ENCODE measurements at regions not wholly inside any gene's neighbourhood (a gene's known extent, or its start where the extent isn't known, plus 50 kb on each side); places are given as distances from the start of the nearest gene placed in this dataset.

DNA sequence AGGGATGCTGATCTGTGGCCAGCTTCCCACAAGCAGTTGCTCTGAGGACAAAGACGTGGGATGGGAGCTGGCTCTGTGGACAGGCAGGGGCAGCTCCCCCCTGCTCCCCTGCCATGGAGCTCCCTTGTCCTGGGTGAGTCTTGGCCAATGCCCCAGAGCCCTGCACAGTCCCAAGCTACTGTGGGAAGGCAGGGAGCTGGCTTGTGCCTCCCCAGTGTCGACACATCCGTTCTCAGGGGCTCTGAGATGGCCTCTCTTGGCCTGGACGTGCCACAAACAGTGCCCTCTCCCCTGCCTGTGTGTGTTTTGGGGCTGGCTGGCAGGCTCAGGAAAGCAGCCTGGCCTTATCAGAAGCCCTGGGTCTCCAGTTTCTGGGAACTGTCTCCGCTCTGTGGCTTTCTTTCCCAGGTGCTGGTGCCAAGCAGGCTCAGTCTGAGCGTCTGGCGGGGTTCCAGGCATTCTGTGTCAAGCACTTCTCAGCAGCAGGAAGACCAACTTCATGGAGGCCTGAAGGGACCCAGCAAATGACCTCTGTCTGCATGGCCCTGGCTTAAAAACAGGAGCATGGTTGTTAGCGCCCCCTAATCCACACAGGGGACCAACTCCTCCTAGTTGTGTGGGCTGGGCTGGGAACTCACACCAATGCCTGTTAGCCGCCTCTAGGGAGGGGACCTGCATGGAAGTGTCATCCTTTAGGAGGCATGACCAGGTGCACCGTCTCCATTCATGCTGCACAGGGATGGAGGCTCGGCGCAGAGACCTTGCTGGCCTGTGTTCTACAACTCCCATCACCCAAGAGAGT lies 375.2 kb downstream of the RPS24 start:
- Mint-ChIP-seq H3K36me3 (no peaks in the 10 kb centered on the region), H3K4me3 (no peak overlapping the region), H3K4me1 (peaks cover 7% of the 10 kb centered on the region), H3K27ac (no peak overlapping the region), H3K9me3 (no peaks in the 10 kb centered on the region), H3K27me3 (peaks cover 16% of the 10 kb centered on the region)
- no peak for DNase-seq
- POLR2A ChIA-PET: no interaction called here
- ATAC-seq (ENCODE audit: low read depth): no peak

DNA sequence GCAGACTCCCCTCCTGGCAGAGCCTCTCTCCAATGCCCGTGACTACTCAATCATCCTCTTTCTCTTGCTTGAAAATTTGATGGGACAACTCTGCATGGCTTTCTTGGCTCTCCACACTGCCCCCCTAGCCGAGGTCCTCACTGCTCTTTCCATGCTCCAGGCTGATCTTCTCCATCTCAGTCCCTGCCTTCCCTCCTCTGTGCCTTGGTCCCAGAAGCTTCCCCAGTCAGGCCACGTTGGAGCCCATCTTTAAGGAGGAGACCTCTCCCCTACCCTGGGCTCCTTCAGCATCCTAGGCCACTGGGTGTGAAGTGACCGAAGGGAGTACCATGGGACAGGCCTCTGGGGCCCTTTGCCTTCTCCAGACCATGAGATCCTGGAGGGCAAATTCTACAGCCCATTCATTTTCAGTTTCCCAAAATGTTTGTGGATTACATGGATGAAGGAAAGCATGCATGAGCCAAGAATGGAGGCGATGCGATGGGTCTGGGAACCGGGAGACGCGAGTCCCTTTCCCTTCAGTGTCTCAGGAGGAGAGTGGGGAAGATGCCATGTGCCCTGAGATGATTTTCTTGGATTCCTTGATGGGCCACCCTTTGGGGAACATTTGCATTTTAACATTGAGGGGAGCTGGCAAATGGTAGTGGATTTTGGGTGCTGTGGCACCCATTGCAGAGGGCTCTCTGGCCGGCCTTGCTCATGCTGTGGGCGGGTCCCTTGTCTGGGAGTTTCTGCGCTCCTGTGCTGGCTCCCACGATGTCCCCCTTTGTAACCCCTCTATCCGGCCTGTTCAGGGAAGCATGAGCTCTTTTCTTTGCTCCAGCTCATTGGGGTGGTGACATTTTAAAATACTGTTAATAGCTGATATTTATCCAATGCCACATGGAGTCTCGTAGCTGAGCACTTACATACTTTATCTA lies 376.6 kb downstream of the RPS24 start:
- H3K27me3 Mint-ChIP-seq: peaks cover 15% of the 10 kb centered on the region
- H3K9me3 Mint-ChIP-seq: no peaks in the 10 kb centered on the region
- no peak overlapping the region for H3K4me3 Mint-ChIP-seq
- DNase-seq (no peak), ATAC-seq (ENCODE audit: low read depth) (no peak)
- H3K4me1 Mint-ChIP-seq: peaks cover 7% of the 10 kb centered on the region
- H3K27ac Mint-ChIP-seq: no peak overlapping the region
- POLR2A ChIA-PET: no interaction called here
- no peaks in the 10 kb centered on the region for H3K36me3 Mint-ChIP-seq

DNA sequence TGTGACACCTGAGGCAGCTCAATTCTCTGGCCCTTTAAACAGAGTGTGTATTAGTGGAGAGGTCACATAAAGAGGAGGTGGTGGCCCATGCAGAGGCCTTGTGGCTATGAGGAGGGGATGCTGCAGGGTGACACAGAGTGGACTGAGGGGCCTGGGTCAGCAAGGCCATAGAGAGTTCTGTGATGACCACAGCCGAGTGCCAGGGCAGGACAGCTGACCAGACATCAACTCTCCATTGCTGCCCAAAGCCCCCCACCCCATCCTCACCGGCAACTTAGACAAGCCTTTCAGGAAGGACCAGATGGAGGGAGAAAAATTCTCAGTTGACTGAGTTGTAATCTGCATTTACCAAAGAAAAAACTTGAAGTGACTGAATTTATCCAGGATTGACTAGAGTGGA lies 378.1 kb downstream of the RPS24 start:
- Mint-ChIP-seq H3K27me3 (peaks cover 3% of the 10 kb centered on the region), H3K27ac (no peak overlapping the region), H3K36me3 (no peaks in the 10 kb centered on the region), H3K9me3 (no peaks in the 10 kb centered on the region), H3K4me1 (peaks cover 3% of the 10 kb centered on the region), H3K4me3 (no peak overlapping the region)
- no peak for ATAC-seq (ENCODE audit: low read depth)
- no peak for DNase-seq
- POLR2A ChIA-PET: no interaction called here

DNA sequence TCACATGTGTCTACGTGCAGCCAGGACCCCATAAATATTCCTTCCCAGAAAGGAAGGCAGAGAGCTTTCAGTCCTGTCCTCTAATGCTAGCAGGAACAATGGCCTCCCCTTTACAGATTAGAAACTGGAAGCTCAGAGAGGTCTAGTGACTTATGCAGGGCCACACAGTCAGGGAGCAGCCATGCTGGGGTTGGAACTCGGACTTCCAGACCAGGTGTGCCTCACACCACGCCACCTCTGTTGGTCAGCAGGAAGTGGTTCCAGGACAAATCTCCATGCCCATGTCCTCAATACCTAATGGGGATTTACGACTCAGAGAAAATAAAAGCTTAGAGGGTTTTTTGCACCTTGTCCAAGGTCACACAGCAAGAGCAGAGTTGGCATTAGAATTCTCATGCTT lies 378.9 kb downstream of the RPS24 start:
- Mint-ChIP-seq H3K27ac (no peak overlapping the region), H3K4me3 (no peak overlapping the region)

DNA sequence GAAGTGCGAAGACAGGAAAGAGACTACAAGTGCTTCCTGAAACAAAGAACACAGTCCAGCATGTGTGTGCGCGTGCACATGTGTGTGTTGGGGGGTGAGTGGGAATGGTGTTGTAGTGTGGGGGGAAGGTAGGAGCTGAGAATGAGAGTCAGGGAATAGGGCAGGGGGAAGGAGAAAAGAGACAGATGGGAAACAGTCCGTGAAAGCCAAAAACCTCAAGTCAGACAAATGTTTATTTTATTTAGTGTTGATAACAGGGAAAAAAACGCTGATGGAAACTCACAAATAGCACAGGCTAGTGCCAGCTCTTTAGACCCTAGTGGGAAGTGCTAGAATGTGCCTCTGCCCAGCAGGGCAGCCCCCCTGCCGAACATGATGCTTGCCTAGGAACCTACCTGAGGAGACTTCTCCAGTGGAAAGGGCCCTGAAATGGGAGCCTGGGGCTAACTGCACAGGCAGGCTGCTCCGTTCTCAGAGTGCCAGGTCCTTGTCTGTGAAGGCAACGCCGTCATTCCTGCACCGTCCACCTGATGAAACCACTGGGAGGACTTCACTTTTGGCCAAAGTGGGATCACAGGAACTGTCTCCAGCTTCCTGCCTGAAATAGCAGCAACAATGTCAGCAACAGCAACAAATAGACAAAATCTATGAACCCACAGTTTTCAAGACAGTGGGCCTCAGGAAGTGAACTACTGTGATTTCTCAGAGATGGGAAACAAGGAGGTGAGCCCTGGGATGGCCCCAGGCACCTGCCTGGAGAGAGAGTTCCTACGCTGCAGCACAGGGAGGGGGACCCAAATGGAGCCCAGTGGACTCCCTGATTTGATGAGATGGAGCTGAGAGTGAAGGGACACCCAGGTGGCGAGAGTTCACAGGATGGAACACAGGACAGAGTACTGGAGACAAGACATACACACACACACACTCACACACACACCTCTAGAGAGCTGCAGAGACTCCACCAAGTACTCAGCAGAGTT lies 379.7 kb downstream of the RPS24 start:
- no peak for ATAC-seq (ENCODE audit: low read depth)
- POLR2A ChIA-PET: interaction anchor here (0.5 to 0.7 kb wide), 2 partner anchors 164 to 1655 kb away, joined by 3 to 6 read pairs; no protein-coding TSS in a partner anchor
- H3K36me3 Mint-ChIP-seq: no peaks in the 10 kb centered on the region

More for the DNA sequence above, 378.9 kb downstream of the RPS24 start:
- no peaks in the 10 kb centered on the region for H3K27me3 Mint-ChIP-seq
- no peaks in the 10 kb centered on the region for H3K9me3 Mint-ChIP-seq
- no peak for ATAC-seq (ENCODE audit: low read depth)
- POLR2A ChIA-PET: interaction anchor here (0.5 to 0.7 kb wide), 2 partner anchors 164 to 1656 kb away, joined by 3 to 6 read pairs; no protein-coding TSS in a partner anchor
- DNase-seq: no peak
- no peaks in the 10 kb centered on the region for H3K4me1 Mint-ChIP-seq
- no peaks in the 10 kb centered on the region for H3K36me3 Mint-ChIP-seq

DNA sequence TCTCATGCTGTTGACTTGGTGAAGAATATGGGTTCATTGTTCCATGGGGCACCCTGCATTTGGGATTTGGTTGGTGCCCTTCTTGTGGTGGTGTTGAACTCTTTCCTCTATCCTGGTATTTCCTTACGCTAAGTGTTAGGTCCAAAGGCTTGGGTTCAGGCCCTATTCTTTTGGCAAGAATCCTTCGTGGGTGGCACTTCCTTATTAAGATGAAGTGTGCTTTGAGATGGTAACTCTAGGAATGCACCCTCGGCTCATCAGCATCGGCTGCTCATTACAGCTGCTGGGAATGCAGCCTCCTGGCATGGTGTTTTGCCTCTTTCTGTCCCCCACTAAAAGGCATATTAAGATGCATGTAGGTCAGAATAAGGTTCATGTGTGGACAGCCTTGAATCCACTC lies 380.7 kb downstream of the RPS24 start:
- ATAC-seq (ENCODE audit: low read depth) (no peak), DNase-seq (no peak)
- Mint-ChIP-seq H3K9me3 (no peaks in the 10 kb centered on the region), H3K27me3 (no peaks in the 10 kb centered on the region), H3K27ac (no peak overlapping the region), H3K36me3 (no peaks in the 10 kb centered on the region), H3K4me1 (no peaks in the 10 kb centered on the region), H3K4me3 (no peak overlapping the region)
- POLR2A ChIA-PET: no interaction called here

More for the DNA sequence above, 379.7 kb downstream of the RPS24 start:
- no peak for DNase-seq
- H3K27ac Mint-ChIP-seq: no peak overlapping the region
- no peak overlapping the region for H3K4me3 Mint-ChIP-seq
- no peaks in the 10 kb centered on the region for H3K9me3 Mint-ChIP-seq
- H3K4me1 Mint-ChIP-seq: no peaks in the 10 kb centered on the region
- no peaks in the 10 kb centered on the region for H3K27me3 Mint-ChIP-seq

DNA sequence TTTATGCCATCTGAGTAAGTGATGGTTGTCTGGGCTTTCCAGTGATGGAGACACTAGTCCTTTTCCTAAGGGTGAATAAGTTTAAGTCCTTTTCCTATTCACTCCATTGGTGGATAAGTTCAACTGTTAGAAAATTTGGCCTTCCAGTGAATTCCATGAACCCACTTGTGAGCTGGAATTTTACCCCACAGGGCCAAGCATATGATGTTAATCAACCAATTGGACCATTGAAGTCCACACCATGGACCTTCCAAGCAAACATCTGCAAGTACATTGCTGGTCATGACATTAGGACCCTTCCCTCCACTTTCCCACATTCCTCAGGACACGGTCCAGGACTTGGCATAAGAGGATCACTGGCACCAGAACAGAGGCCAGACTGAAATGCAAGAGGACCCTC lies 381.4 kb downstream of the RPS24 start:
- no peak for DNase-seq
- Mint-ChIP-seq H3K9me3 (no peaks in the 10 kb centered on the region), H3K27ac (no peak overlapping the region), H3K4me3 (no peak overlapping the region), H3K27me3 (no peaks in the 10 kb centered on the region), H3K4me1 (no peaks in the 10 kb centered on the region), H3K36me3 (no peaks in the 10 kb centered on the region)
- POLR2A ChIA-PET: no interaction called here
- ATAC-seq (ENCODE audit: low read depth): no peak

DNA sequence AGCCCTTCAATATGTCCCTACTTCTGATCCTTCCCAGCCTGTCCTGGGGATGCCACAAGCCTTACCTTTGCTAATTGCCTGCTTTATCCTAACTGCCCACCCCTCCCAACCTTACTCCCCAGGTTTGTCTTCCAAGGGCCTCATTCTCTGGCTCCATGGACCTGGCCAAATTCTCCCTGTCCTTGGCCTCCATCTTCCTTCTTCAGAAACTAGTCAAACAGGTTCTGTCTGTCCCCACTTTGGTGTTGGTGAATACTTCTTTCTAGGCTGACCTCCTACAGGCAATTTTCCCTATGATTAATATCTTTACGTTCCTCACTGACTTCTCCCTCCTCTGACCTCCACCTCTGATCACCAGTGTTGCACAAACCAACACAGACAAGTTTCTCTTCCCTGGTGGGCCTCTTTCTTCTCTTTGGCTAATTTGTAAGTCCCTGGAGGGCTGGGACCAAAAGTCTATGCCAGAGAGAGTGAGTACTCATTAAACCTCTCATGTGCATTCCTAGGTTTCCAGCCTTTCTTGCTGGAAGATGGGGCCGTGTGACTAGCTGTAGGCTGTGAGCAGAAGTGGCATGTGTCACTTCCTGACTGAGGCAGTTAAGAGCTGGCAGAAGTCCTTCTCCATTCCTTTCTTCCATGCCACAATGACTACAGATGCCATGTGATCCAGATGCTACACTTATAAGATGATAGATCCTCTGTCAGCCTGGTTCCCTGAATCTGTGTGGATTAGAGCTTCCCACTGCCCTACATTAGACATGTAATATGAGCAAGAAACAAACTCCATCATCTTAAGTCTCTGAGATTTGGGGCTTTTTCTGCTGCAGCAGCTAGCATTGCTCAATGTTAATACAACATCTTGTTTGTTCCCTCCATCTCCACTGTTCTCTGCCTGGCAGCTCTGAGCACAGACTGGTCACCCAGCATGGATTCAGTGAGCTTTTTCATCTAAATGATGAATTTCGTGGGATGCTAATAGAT lies 382.7 kb downstream of the RPS24 start:
- Mint-ChIP-seq H3K36me3 (no peaks in the 10 kb centered on the region), H3K27ac (no peak overlapping the region), H3K9me3 (no peaks in the 10 kb centered on the region), H3K27me3 (no peaks in the 10 kb centered on the region), H3K4me1 (no peaks in the 10 kb centered on the region), H3K4me3 (no peak overlapping the region)
- ATAC-seq (ENCODE audit: low read depth) (no peak), DNase-seq (no peak)
- POLR2A ChIA-PET: no interaction called here

DNA sequence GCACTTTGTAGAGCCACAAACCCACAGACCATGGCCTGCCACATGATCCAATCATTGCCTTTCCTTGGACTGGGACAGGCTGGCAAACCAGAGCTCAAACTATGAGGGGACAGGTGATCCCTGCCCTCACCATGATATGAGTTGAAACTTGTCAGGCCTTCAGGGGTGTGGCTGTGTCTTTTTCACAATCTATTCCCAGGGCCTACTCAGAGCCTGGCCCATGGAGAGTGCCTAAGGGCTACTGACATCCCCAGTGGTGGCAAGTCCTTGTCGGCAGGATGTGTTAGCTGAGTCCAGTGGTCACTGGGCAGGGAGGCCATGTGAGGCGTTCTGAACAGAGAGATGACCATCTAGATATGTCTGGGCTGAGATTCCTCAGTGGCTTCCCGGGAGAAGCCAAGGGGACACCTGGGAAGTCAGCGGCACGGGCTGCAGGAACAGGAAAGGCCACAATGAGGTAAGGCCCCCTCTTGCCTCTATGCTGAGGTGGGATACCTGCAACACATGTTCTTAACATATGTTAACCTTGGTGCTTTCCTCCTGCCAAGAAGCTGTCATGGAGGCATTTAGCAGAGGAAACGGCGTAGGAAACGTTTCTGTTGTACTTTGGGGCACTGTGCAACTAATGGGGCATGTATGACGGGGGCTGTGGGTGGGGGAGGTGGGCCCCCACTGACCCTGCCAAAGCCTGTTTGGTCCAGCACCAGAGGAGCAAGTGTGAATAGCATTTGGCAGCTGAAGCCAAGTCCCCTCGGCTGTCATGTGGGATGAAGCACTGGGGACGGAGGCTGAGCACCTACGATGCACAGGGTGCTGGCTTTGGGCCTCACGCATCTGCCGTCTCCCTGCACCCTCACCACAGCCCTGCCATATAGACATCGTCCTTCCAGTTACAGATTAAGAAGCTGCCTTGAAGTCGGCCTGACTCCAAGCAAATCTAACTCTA lies 384.0 kb downstream of the RPS24 start:
- no peak overlapping the region for H3K27ac Mint-ChIP-seq
- no peak overlapping the region for H3K4me3 Mint-ChIP-seq
- no peaks in the 10 kb centered on the region for H3K4me1 Mint-ChIP-seq
- H3K9me3 Mint-ChIP-seq: no peaks in the 10 kb centered on the region
- ATAC-seq (ENCODE audit: low read depth) (no peak), DNase-seq (no peak)
- no peaks in the 10 kb centered on the region for H3K27me3 Mint-ChIP-seq
- POLR2A ChIA-PET: no interaction called here
- H3K36me3 Mint-ChIP-seq: no peaks in the 10 kb centered on the region

DNA sequence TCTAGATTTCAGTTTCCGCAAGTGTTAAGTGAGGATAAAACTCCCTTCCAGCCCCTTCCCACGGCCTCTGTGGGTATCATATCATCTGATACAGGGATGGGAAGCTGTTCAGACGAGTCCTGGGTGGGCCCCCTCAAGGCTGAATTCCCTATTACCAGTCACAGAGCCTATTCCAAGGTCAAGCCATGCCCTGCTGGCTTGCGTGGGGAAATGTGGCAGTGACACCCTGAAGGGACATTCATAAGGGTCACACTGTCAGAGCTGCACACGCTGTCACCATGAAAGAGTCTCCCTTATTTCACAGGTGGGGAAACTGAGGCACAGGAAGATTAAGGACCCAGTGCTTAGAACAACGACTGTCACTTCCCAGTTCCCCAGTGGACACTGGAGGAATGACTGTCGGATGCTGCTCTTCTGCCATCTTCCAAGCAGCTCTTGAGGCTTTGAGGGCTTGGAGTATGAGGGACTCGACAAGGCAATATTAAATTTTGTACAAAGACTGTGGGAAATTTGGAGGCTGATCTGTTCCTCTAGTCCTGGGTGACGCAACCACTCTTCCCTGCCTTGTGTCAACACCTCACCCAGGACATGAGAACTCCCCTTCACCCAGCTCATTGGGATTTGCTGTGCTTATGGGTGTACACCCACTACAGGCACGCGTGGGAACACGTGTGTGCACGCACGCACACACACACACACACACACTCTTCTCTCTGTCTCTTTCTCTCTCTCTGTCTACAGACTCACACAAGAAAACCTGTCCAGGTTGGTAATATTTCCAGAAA lies 386.0 kb downstream of the RPS24 start:
- DNase-seq: no peak
- H3K9me3 Mint-ChIP-seq: no peaks in the 10 kb centered on the region

More for the DNA sequence above, 386.0 kb downstream of the RPS24 start:
- POLR2A ChIA-PET: no interaction called here
- H3K4me1 Mint-ChIP-seq: no peaks in the 10 kb centered on the region
- no peak overlapping the region for H3K4me3 Mint-ChIP-seq
- ATAC-seq (ENCODE audit: low read depth): no peak
- H3K27me3 Mint-ChIP-seq: no peaks in the 10 kb centered on the region
- no peak overlapping the region for H3K27ac Mint-ChIP-seq
- H3K36me3 Mint-ChIP-seq: no peaks in the 10 kb centered on the region
